ENCODE measurements at regions not wholly inside any gene's neighbourhood (a gene's known extent, or its start where the extent isn't known, plus 50 kb on each side); places are given as distances from the start of the nearest gene placed in this dataset.

GRCh38 chr12:18146363-18146762 is 56.4 kb upstream of the RERGL start:
- peak; percentile 22 to 86 for DNase-seq (ENCODE audit: low read depth in 1 of 2, low spot score in 1 of 2)

GRCh38 chr12:18145924-18146323 is 55.9 kb upstream of the RERGL start:
- no peak for TF ChIP-seq CTCF (IDR thresholded peaks at IDR 0.05; ENCODE audit: insufficient read depth, low read length)
- TF ChIP-seq POLR2AphosphoS5 (IDR thresholded peaks at IDR 0.05; ENCODE audit: low read depth): no peak
- TF ChIP-seq GABPA (IDR thresholded peaks at IDR 0.05; ENCODE audit: low read depth): no peak
- no peak for TF ChIP-seq SPI1 (IDR thresholded peaks at IDR 0.05; ENCODE audit: borderline replicate concordance, low read depth)
- H3K4me3 ChIP-seq (replicated peaks; ENCODE audit: insufficient read depth, low read length): no peak overlapping the region
- DNase-seq (ENCODE audit: low read depth in 1 of 2, low spot score in 1 of 2): peak; percentile 28 to 74
- H3K27me3 ChIP-seq (ENCODE audit: insufficient read depth, poor library complexity, severe bottlenecking): no peaks in the 10 kb centered on the region
- peak overlapping the region; percentile 78 for H3K27ac ChIP-seq (replicated peaks)

More at GRCh38 chr12:18146363-18146762, 56.4 kb upstream of the RERGL start:
- Histone ChIP-seq H3K27ac (replicated peaks) (peak overlapping the region; percentile 78), H3K27me3 (ENCODE audit: insufficient read depth, poor library complexity, severe bottlenecking) (no peaks in the 10 kb centered on the region), H3K4me3 (replicated peaks; ENCODE audit: insufficient read depth, low read length) (no peak overlapping the region)
- TF ChIP-seq CTCF (IDR thresholded peaks at IDR 0.05; ENCODE audit: insufficient read depth, low read length): no peak
- peak; percentile 94 for TF ChIP-seq SPI1 (IDR thresholded peaks at IDR 0.05; ENCODE audit: borderline replicate concordance, low read depth)

- TF ChIP-seq SPI1 (IDR thresholded peaks at IDR 0.05; ENCODE audit: borderline replicate concordance, low read depth): no peak
- no peak for TF ChIP-seq CTCF (IDR thresholded peaks at IDR 0.05; ENCODE audit: insufficient read depth, low read length)
- Histone ChIP-seq H3K4me3 (replicated peaks; ENCODE audit: insufficient read depth, low read length) (no peak overlapping the region), H3K27me3 (ENCODE audit: insufficient read depth, poor library complexity, severe bottlenecking) (no peaks in the 10 kb centered on the region), H3K27ac (replicated peaks) (no peak overlapping the region)
- DNase-seq (ENCODE audit: low read depth in 1 of 2, low spot score in 1 of 2): no peak
These were observed 51.3 kb upstream of the RERGL start for GRCh38 chr12:18141048-18141982.

GRCh38 chr12:18139989-18140596 is 50.1 kb upstream of the RERGL start:
- no peak for DNase-seq (ENCODE audit: low read depth in 1 of 2, low spot score in 1 of 2)
- Histone ChIP-seq H3K27me3 (ENCODE audit: insufficient read depth, poor library complexity, severe bottlenecking) (no peaks in the 10 kb centered on the region), H3K27ac (replicated peaks) (no peak overlapping the region), H3K4me3 (replicated peaks; ENCODE audit: insufficient read depth, low read length) (no peak overlapping the region)
- TF ChIP-seq CTCF (IDR thresholded peaks at IDR 0.05; ENCODE audit: insufficient read depth, low read length): peak; percentile 54
- TF ChIP-seq POLR2AphosphoS5 (IDR thresholded peaks at IDR 0.05; ENCODE audit: low read depth): no peak

Data from HL-60 (cell line).